ENCODE measurements at regions not wholly inside any gene's neighbourhood (a gene's known extent, or its start where the extent isn't known, plus 50 kb on each side); places are given as distances from the start of the nearest gene placed in this dataset.

DNA sequence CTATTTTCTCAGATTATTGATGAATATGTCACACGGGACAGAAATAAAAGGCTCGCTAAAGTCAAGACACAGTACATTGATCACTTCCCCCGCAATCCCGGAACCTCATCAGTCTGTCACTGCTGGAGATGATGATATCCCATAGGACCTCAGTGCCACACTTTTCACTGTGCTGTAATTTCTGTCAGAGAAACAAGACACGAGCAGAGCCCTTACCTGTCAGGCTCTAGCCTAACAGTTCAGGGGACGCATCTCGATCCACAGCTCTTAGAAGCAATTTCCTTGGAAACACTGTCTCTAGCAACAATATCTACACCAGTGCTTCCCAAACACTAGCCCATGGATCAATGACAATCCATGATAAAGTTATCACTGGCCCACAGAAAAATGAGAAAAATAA, 140.0 kb downstream of the GRIN2B start:
- no peak for DNase-seq (ENCODE audit: low spot score)

DNA sequence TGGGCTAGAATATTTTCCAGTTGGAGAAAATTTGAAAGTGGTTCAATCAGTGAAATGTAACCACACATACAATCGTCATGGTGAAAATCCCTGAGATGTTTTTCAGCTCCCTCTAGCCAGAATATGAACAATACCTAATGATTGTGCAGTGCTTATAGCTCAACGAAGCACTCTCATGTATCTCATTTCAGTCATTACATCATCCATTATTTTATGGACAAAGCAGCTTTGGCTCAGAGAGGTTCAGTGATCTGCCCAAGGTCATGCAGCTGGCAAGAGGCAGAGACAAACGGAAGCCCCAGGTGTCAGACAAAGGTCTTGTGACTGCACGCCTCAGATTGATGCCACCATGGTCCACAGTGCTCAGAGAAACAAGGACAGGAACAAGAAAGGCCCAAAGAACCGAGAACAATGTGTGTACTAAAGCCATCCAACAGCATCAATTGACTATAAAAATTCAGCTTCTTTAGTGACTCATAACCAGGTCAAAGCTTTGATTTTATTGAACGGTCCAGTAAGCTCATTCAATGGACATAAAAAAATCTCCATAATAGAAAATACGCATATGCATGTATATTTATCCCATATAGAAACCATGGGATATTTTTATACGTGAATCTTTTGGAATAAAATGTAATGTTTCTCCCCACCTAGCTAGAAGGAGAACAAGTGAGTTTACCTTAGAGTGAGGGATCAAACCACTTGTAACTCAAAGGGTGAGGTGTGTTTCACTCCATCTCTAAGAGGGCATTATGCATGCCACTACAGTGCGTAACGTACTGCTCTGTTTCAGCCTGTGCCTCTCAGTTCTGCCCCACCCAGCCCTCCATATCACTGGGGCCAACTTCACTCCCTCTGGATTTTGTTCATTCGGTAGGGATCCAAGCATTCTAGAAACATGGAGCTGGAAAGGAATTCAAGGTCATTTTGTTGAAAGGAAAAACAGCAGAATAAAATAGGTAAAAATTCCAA, 141.8 kb downstream of the GRIN2B start:
- DNase-seq (ENCODE audit: low spot score), result no peak

DNA sequence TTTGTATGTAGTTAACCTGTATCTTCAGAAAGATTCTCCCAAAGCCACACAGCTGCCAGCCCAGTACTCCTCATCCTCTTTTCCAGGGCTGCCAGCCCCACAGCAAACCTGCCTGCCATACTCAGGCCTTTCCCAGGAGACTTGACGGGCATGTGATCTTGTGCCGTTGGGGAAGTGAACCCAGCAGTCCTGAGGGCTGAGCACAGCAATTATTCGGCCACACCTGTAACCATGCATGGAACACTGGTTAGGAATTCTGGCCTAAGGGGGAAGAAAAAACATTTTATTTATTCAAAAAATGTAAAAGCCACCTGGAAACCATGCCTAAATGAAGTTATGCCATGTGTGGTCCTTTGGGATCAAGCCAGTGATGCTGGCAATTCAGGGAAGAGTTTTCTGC, 145.3 kb downstream of the GRIN2B start:
- no peak for DNase-seq (ENCODE audit: low spot score)

DNA sequence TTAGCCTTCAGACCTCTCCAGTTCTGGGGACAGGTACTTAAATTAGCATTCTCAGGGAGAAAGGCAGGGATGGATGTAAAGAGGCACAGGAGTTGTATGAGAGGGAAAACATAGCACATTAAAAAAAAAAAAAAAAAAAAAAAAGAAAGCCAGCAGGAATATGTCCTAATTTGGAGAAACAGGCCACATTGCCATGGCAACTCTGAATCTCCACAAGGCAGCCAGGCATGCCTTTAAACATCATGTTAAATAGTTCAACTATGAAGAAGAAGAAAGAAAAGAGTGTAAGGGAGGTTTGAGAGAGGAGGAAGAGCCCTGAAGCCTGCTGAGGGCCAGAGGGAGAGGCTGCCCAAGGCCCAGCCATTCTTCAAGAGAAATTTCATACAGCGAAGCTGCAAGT, 145.8 kb downstream of the GRIN2B start:
- no peak for DNase-seq (ENCODE audit: low spot score)

DNA sequence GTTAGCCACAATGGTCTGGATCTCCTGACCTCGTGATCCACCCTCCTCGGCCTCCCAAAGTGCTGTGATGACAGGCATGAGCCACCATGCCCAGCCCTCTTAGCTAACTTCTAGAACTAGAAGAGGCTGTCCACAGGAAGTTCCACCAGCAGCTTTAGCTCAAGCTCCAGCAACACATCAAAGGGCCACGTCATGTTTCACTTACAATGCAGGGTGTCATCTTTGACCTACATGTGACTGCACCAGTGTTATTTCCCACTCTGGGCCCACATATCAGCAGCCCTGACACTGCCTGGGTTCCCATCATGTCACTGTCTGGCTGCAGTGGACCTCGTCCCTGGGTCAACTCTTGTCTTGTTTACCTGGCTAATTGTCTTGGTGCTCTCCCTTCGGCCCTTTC, 147.2 kb downstream of the GRIN2B start:
- DNase-seq (ENCODE audit: low spot score), result no peak

DNA sequence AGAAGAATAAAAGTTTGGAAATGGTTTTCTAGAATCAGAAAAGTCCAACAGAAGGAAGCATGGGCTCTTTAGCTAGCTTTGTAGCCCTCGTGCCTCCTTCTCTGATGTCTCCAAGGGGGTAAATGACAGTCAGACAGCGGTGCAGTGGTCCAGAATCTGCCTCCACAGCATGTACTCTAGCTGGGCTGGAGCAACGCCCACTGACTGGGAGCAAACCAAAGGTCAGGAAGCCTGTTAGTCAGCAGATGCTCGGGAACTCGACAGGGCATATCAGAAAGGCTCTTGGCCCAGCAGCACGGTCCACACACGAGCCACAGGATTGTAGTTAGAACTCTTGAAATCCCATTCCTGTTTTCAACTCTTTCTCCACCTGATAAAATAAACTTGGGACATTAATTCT, 164.3 kb downstream of the GRIN2B start:
- DNase-seq (ENCODE audit: low spot score), result no peak

DNA sequence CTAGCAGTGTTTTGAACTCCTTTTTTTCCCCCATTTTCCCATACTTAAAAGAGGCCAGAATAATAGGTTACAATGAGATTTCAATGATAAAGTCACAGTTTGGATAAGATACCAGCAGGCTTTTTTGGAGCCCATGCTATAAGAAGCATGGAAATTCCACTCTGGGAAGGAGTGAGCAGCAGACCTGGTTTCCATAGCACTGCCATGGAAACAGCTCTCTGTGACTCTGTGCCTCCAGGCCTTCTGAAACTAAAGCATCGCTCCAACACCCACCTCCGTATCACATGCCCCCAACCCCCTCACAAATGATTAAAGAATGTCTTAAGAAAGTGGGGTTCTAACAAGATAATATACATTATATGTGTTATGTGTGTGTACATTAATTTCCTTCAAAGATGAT, 165.0 kb downstream of the GRIN2B start:
- no peak for DNase-seq (ENCODE audit: low spot score)

DNA sequence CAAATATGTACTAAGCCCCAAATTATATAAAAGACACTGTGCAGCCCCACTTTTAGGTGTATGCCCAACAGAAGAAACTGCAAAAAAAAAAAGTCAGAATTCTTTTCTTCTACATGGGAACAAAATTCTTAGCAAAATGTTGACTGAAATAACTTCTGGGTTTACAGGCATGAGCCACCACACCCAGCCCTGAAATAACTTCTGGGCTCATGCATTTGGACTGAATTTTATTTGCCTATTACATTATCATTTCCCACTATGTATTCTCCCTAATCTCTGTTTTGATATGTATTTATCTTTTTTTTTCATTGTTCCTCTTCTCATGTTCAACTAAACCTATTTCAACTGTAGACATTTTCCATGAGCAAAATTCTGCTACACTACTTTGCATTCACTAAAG, 169.2 kb downstream of the GRIN2B start:
- DNase-seq (ENCODE audit: low spot score), result no peak

DNA sequence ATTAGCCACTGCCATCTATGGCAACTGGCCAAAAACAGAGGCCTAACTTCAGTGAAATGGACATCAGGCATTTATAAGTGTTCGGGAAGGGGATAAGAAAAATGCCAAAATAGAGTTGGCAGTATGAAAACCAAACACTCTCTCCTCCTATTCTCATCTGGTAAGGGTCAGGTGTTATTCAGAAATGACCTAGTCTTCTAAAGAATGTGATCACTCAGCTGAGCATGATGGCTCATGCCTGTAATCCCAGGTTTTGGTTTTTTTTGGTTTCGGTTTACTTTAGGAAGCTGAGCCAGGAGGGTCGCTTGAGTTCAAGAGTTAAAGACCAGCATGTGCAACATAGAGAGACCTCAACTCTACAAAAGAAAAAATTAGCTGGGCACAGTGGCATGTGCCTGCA, 170.3 kb downstream of the GRIN2B start:
- no peak for DNase-seq (ENCODE audit: low spot score)

DNA sequence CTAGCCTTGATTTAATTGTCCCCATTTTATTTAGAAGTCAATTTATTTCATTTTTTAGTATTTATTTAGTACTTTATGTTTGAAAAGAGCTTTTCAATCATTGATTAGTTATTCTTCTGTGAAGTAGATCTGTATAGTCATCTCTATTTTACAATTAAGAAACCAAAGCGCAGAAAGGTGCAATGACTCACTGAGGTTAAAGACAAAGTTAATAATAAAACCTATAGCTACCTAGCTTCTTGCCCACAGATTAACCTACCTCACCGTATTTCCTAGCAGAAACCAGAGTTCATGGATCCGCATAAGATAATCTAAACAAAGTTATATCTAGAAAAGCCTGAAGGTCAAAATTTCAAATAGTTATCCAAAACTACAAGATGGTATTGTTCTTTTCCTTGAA, 176.4 kb downstream of the GRIN2B start:
- DNase-seq (ENCODE audit: low spot score), result no peak

DNA sequence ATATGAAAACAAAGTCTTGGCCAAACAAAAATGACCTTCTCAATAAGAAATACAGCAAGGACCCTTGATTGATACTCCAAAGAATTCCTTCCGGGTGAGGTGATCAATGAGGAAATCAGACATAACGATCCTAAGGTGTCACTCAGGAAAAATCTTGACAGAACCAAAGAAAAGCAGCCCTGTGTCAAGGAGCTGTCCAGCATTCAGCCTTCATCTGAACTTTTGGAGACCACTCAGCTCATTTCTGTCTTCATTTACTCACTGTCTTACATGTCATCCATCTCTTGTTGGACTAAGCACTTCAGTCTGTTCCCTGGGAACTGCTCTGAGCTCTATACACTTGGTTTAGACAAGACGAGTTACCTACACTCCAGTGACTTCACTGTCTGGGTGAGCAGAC, 179.9 kb downstream of the GRIN2B start:
- no peak for DNase-seq (ENCODE audit: low spot score)

DNA sequence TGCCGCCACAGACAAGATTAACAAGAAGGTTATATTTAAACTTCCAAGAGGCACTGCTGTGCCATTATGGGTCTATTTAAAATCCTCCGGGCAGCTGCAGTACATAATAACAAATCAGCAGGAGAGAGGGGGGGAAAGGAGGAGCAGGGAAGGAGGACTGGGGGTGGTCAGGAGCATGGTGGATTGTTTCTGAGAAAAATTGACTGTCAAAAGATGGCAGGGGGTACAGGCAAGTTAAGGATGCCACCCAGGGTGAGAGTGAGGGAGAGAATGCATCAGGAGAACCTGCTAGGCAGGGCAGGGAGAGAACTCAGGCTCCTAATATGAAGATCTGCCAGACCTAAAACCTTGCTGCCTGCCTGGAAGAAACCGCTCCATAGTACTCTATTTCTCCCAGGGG, 181.8 kb downstream of the GRIN2B start:
- DNase-seq (ENCODE audit: low spot score), result no peak

DNA sequence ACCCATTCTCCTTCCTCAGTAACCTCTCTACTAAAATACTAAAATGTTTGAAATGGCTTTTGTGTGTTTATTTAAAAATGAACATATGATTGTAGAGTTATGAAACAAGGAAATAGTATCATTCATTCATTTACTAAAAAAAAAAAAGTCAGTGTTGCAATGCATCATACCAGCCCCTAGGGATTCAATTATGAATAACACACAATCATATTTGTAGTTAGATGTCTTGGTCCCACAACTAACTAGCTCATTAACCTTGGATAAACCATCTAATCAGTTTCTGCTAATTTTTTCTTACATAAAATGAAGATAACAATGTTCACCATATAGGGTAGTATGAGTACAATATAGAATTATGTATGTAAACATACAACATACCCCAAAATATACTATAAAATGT, 183.2 kb downstream of the GRIN2B start:
- no peak for DNase-seq (ENCODE audit: low spot score)

DNA sequence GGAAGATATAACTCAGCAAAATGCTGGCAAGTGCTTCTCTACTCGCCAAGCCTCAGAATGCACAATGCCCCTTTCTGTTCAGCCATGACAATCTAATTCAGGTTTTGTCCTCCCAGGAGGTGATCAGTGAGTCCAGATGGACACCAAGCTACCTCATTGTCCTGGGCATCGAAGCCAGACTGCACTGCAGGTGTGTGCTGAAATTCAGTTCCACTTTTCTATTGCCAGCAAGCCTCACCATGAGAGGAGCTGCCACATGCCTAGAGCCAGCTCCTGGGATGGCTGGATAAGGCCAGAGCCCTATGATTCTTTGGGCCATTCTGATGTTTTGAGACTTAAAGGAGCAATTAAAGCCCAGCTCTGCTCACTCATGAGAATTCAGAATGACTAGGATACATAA, 186.7 kb downstream of the GRIN2B start:
- no peak for DNase-seq (ENCODE audit: low spot score)

DNA sequence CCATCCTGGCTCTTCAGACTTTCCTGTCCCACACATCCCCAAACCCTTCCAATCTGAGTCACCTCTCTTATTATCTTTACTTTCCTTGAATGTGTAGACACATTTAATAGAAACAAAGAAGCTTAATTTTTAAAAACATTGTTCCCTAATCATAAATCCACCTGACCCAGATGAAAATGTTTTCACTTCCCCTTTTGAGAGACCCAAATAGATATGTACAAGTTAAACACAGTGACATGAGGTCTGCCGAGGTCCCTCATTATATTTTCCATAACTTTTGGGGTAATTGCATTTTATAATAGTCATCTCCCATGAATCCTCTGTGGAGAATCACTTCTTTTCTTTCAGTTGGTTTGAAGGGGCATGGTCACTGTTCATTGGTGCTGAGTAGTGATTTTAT, 191.1 kb downstream of the GRIN2B start:
- no peak for DNase-seq (ENCODE audit: low spot score)

DNA sequence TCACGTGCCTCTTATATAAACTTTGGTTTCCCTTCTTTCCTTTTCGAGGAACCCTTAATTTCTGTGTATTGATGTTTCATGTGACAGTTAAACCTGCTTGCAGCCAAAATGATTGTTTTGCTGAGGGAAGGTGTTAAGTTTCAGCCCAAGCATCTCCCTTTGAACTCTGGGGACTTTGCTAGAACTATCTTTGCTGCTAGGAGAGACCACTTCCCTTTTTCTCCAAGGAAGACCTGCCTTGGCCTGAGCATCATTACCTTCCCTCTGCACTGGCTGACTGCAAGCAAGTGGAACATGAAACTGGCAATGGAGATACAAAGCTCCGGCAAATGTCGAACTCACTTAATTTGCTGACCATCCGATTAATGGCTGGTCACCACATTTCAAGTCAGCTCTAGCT, 192.8 kb downstream of the GRIN2B start:
- DNase-seq (ENCODE audit: low spot score), result no peak

DNA sequence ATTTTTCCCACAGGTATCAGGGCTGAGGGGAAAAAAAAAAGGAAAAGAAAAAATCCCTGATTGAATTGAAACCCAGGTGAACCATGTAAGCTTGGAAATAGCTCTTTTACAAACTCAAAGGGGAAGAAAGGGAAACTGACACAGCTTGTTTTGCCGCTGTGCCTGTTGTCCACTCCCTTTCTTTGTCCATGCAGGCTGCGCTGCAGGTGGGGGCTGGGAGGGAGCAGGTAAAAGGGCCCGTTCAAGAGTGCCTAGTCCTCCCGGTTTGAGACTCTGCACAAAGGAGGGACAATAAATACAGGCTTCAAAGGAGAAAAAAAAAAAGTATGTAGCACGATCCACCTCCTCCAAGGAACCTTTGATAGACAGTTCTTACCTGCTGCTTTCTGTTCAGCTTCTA, 194.8 kb downstream of the GRIN2B start:
- no peak for DNase-seq (ENCODE audit: low spot score)

DNA sequence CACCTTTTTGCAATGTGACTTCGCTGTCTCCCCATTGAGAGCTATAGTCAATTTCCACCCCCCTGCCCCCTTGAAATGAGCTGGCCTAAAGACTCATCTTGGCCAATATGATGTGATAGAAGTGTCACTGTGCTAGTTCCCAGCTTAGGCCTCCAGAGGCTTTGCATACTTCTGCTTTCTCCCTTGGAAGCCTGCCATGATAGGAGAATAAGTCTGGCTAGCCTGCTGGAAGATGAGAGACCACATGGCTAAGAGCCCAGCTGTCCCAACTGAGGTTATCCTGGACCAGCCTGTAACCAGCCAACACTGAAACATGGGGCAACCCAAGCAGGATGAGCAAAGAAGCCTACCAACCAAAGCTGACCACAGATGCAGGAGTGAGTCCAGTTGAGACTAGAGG, 196.9 kb downstream of the GRIN2B start:
- no peak for DNase-seq (ENCODE audit: low spot score)

DNA sequence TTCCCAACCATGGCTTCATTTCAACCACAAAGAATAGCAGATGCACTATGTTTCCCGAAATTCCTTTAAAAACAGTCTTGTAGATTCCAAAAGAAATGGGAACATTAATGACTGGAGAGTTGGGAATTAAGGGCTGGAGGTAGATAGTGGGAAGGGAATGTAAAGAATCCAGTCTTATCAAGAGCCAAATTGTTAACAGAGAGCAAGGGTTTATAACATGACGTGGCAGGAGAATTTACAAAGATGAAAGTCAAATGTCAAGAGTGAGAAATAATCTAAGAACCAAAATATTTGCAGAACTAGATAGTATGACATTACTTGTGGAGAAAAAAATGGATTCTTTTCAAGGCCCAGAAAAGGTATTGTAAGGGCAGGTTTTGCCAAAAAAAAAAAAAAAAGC, 200.9 kb downstream of the GRIN2B start:
- no peak for DNase-seq (ENCODE audit: low spot score)

DNA sequence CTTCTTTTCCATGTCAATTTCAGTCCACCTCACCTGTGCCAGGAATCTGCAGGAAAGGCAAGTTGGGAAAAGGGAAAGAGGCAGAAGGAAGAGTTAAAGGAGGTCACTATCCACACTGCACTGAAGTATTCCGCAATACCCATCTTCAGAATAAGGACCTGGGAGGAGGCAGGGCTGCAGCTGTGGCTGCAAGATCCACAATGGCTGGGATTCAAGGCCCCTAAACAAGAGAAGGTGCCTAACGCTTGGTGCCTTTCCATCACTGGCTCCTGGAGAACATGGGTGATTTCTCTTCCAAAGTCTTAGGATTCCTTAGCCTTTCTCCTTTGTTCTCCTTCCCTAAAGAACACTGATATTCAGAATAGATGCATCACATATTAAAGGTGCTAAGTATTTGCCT, 204.0 kb downstream of the GRIN2B start:
- DNase-seq (ENCODE audit: low spot score), result no peak

DNA sequence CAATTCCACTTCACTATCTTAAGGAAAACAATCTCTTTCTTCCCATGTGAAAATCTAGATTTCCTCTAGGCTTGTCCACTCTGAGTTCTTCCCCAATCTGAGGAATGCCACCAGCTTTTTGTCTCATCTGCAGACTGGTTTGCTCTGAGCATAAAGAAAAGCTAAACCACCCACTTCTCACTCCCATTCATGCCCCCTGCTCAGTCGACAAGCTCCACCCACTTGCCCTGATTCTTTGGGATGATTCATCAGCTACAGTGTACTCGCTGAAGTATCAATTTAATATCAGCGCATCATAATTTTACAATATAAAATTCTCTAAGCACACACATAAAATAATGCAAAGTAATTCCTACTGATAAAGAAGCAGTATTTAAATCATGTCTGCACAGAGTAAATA, 209.1 kb downstream of the GRIN2B start:
- no peak for DNase-seq (ENCODE audit: low spot score)

DNA sequence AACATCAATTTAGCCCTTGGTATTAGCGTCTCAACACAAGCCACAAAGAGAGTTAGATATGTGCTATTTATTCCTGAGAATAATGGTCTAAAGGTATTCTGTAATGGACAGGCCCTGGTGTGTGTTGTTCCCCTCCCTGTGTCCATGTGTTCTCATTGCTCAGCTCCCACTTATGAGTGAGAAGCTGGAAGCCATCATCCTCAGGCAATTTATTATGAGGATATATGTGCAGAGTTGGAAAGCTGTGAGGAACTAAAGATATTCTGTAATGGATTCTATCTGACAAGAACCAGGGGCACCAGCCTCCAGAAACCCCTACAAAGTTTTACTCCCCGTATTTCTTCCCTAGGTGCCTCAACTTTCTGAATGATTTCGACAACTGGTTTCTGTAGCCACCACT, 210.8 kb downstream of the GRIN2B start:
- no peak for DNase-seq (ENCODE audit: low spot score)

DNA sequence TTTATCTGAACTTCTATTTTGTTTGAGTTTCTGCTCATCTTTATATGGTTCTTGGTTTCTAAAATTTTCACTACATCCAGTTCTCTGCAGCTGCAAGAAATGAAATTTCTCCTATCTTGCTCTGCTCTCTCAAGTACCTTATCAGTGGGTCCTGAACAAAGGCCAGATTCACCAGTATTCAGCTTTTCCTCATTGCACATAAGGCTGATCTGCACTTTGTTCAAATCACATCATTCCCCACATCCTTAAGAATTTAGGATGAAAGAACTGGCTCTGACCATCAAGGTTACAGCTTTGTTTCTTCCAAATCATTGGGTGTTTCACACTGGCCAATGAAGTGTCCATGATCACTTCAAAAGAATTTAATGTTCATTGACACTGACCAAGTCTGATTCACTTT, 211.4 kb downstream of the GRIN2B start:
- DNase-seq (ENCODE audit: low spot score), result no peak

DNA sequence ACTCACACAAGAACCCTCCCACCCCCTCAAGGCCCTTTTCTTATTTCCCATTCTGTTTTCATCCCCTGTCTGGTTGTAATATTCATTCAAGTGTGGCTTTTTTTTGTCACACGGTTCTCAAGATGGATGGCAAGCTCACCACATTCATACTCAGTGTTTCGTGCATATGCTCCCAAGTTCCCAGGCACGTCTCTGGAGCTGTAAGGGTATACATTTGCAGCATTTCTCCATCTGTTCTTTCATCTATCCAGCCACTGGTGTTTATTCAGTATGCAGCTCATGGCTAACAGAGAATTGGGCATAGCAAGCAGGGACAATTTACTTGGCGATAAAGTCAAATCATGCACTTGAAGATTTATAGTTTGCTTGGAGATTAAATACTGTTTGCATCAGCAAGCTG, 212.1 kb downstream of the GRIN2B start:
- no peak for DNase-seq (ENCODE audit: low spot score)

All from AG08395 (cell line).